C4-2B (cell line): ENCODE measurements at regions not wholly inside any gene's neighbourhood (a gene's known extent, or its start where the extent isn't known, plus 50 kb on each side); places are given as distances from the start of the nearest gene placed in this dataset.

Source experiments
- CTCF ChIP-seq: fragments of 450-650 bp; conservative IDR thresholded peaks from 2 replicates; pipeline ENCODE4 v1.5.1; 2017; ENCODE audit warnings: mild to moderate bottlenecking
- ZFX ChIP-seq: fragments of 450-650 bp; IDR thresholded peaks from 2 replicates; pipeline ENCODE4 v1.6.1; 2017

- TF ChIP-seq CTCF (no peak), ZFX (no peak)
These were observed 284.2 kb upstream of the ADAMTS16 start for GRCh38 chr5:4855880-4856279.
